MV-4-11 (cell line): ENCODE measurements at regions not wholly inside any gene's neighbourhood (a gene's known extent, or its start where the extent isn't known, plus 50 kb on each side); places are given as distances from the start of the nearest gene placed in this dataset.

Source experiments
- DNase-seq: peaks from one replicate; lab custom pipeline; 2025; lab: John Stamatoyannopoulos, UW

DNA sequence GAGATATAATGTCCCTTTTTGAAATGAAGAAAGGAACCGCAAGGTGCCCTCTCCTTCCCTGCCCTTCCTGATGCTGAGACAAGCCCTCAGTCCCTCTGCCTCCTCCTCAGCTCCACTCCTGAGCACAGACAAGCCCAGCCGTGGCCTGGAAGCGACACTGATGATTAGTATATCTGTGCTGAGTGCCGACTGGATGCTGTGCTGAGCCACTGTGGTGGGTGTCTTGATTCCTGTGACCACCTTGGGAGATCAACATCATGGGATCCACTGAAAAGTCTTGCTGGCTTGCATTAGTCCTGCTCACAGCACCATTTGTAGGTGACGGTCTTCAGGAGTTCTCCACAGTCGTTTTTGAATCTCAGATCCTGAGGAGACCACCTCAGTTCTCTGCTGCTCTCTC is 59.5 kb upstream of the HGFAC start:
- DNase-seq = no peak

GRCh38 chr4:3384391-3384770 is 57.4 kb upstream of the HGFAC start:
- DNase-seq = no peak

DNA sequence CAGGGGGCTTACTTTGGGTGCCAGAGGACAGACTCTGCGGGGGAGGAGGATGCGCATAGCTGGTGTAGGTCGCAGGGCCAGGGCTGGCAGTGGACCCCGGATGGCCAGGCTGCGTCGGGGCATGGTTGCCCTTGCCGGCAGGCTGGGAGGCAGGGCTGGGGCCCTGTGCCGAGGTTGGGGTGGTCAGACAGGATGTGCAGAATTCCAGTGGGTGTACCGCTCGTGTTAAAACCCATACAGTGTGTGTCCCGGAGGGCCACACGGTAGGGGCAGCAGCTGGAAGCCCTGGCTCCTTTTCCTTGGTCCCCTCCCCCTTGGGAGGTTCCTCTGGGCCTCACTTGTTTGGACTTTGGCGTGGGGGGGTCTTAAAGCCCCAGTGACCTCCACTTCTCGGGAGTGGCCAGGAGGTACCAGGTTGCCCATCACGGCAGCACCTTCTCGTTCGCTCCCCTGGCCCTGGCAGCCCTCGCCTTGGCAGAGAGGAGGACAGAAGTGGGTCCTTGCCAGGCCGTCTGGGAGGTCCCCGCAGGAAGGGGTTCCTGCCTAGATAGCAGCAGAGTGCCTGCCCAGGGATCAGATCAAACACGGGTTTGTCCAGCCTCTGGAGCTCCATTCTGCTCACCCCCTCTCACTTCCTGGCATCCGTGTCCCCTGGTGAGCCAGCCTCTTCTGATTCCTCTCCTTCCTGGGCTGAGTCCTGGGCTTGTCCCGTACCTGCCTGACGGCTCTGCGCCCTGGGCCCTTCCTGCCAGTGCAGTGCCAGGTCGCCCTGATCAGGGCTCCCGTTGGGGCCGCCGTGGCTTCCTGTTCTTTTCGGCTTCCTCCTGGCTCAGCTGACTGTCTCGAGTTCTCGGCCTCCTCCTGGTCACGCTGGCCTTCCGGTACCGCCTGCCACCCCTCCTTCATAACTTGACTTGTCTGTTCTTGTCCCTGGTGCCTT is 56.7 kb upstream of the HGFAC start:
- DNase-seq = peak; percentile 20

DNA sequence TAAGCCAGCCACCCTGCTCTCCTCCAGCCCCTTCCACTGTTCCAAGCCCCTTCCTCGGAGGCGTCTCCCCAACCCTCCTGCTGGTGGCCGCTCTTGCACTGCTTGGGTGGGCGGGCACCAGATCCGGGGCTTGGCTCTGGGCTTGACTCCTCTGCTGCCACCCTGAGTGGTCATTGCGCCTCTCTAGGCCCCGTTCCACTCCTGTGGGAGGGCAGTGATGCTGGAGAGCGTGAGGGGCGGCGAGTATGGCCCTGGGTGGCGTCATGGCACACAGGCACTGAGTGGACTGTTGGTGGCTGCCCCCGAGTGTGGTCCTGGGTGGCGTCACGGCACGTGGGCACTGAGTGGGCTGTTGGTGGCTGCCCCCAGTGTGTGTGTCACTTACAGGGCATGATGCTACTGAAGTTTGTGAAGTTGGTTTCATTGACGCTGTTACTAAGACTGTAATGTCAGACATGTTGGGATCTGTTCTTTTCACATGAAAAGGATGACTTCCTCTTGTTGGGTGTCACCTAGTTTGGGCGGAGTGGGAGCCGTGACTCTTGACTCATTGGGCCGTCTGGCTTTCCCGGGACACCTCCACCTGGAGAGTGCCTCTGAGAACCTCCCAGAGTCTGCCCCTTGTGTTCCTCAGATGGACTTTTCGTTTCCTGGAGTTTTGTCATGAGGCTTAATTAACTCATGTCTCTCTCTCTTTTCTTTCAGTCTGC is 55.9 kb upstream of the HGFAC start:
- DNase-seq = no peak

GRCh38 chr4:3386526-3386925 is 55.2 kb upstream of the HGFAC start:
- DNase-seq = no peak

DNA sequence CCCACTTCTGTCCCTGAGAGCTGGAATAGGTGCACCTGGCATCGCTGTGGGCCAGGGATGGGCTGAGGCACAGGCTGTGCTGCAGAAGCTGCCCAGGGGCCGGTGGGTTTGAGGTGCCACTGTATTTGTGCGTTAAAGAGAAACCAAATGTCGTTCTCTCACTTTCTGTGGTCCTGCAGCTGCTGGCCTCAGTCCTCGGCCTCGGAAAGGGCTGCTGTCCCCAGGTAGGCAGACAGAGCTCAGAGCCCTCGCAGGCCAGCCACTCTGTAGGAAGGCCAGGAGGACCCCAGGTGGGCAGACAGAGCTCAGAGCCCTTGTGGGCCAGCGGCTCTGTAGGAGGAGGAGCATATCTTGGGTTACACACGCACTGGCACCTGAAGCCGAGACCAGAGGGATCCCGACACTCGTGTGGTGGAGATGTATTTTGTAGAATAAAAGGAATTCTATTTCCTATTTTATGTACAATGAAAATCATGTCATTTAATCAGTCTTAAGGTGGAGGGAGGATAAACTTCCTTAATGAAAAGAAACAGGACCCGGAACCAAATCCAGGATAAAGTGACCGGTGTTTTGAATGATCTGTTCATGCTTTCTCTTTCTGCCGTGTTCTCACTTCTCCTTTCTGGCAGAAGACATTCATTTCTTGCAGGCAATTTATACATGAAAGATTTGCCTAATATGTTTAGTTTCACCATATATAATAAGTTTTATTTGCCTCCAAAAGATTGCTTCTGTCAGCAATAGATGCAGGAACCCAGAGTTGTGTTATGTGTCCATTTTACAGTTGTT is 54.4 kb upstream of the HGFAC start:
- peak; percentile 88 for DNase-seq

- DNase-seq = peak; percentile 88
These were observed 53.8 kb upstream of the HGFAC start for GRCh38 chr4:3387943-3388361.

DNA sequence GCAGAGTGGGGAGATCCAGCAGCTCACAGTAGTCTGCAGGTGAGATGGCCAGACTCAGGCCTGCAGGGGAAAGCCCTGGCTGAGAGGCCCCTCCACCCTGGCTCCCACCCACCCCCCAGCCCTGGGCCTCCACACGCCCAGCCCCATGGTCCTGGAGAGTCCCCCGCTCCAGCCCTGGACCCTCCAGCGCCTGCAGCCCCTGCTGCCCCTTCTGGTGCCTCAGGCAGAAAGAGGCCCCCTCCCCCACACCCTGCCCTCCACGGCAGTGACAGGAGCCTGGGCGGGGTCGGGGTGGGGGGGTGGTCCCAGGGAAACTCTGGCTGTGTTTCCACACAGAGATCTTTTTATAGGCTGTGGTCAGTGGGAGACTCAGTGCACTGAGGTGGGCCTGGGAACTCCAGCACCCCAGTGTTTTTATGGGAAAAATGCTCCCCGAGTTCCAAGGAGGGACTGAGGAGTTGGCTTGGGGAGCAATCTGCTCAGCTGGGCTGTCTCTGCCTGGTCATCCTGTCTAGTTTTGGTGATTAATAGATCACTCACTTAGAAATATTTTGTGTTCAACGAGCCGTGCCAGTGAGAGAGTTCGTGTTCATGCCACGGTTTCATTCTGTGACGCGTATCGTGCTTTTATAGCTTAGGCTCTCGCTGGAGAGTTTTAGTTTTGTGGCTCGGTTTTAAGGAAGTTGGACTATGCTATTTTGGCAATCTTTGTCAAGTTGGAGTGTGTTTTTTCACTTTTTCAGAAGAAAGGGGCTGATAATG is 53.1 kb upstream of the HGFAC start:
- peak; percentile 83 for DNase-seq

GRCh38 chr4:3389233-3390215 is 52.2 kb upstream of the HGFAC start:
- DNase-seq = peak; percentile 49

GRCh38 chr4:3390288-3390811 is 51.4 kb upstream of the HGFAC start:
- no peak for DNase-seq

DNA sequence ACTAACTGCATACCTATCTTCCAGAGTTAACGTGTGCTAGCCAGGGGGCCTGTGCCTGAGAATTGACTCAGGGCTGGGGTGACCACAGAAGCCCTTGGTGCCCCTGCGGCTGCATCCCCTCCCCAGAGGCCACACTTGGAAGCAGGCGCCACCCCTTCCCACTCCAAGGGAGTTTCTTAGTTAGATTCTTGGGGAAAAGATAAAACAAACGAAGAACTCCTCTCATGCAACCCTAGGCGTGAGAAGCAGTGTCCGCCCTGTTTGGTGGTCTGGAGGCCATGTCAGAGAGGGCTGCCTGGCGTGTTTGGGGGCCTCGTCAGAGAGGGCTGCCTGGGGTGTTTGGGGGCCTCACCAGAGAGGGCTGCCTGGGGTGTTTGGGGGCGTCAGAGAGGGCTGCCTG is 50.3 kb upstream of the HGFAC start:
- no peak for DNase-seq
